ENCODE measurements at regions not wholly inside any gene's neighbourhood (a gene's known extent, or its start where the extent isn't known, plus 50 kb on each side); places are given as distances from the start of the nearest gene placed in this dataset.

DNA sequence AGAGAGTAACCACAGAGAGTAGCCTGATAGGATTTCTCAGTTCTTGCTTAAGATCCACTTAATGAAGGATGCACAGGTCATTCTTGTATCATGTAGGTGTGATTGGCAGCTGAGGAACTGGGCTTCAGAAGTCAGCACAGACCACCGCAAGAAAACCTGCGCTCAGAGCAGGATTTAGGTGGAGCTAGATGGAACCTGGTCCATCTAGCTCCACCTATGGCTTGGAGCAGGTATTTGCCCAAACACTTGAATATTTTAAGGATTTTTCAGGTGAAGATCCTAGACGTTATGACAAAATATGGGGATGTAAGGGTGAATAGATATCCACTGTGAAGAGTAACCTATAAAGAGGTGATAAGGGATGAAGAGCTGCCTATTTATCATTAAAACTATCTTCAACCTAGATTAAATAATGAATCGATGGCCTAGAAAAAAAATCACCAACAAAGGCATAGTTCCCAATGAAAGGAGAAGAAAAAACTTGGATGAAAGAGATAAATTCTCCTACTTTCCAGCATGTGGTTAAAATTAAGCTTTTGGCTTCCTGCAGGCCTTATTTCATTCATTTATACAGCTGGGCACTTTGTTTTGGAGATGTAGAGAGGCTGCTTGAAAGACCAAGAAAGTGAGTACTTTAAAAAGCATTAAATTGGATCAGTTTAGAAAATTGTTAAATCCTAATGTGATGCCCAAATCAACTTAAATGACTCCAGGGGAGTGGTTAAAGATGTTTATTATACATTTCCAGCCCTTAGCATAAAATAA, 778.4 kb upstream of the GJE1 start:
- no peak for DNase-seq

DNA sequence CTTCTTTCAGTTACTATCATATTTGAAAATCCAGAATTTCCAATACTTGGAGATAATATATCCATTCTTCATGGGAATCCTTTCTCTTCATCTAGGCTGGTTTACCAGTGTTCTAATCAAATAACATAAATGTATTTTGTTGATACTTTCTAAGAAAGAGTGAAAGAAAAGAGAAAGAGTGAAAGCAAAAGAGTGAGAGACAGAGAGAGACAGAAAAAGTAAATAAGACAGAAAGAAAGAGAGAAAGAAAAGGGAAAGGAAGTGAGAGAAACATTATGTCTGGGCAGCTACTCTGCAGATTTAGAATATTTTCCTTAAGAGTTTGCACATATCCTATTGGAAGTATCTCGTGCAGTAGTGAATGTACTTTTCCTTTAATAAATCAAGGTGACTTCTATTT, 781.0 kb upstream of the GJE1 start:
- DNase-seq: no peak

DNA sequence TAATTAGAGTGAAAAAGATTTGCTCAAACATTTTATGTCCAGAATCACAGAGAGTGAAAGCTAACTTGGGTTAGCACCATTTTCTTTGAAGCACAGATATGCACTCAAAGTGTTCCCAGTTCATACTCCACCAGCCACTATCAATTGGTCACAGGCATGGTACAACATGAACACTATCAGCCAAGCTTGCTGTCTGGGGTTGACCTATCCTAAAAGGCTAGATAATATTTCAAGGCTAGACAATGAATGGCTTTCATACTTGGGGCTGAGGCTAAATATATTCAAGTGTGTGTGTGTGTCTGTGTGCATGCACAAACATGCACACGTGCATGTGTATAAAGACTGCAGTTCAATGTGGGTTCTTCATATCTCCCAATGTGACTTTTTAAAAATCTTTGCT, 783.0 kb upstream of the GJE1 start:
- no peak for DNase-seq

DNA sequence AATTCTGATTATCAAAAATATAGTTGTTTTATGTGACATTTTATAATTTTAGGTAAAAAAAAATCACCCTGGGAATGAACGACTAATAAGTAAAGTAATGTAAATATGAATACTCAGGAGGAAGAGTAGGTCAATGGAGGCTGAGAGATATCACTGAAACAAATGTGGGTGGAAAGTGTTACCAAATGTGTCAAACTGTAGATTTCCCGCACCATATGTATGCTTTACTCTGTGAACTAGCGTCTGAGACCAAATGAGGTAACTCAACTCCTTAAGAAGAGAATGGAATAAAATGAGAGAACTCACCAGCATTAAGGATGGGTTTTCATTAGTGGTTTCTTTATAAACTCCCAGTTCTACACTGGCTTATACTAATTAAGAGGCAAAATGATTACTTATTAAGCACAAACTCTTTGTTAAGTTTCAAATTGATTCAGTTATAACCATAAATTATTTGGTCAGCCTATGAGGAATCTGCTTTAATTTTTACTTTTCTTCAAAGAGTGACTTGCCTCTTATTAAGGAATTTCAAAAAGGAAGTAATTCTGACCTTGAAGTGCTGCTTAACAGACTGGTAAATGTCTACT, 784.7 kb upstream of the GJE1 start:
- no peak for DNase-seq

DNA sequence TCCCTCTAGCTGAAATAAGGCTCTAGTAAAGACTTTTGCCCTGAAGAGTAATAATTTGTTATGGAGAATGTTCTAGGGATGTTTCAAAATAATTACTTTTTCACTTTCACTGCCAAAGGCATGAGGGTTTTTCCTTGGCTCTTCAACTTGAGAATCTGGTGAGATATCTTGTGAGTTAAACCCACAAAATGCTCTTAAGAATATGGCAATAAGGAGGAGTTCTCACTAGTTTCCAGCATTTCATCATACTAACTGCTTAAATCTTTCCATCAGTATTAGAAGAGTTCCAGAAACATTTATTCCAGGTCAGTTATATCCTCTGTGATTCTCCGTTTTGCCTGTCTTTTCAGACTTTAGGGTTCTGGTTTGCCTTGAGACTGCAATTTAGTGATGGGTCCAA, 785.6 kb upstream of the GJE1 start:
- DNase-seq: no peak

DNA sequence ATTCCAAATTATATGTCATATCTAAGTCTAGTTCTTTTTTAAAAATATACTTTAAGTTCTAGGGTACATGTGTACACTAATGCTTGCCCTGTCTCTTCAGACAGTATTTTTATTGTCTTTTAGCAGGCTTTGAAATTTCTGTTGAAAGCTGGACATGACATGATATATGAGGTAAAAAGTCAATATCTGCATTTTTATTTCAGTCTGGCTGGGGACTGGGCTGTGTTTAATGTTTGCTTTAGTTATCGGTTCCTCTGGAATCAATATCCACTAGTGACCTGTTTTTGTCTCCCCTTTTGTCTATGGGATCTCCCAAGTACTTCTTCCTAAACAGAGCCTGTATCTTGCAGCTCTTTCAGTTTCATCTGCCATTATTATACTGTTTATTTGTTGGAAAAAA, 786.2 kb upstream of the GJE1 start:
- no peak for DNase-seq

DNA sequence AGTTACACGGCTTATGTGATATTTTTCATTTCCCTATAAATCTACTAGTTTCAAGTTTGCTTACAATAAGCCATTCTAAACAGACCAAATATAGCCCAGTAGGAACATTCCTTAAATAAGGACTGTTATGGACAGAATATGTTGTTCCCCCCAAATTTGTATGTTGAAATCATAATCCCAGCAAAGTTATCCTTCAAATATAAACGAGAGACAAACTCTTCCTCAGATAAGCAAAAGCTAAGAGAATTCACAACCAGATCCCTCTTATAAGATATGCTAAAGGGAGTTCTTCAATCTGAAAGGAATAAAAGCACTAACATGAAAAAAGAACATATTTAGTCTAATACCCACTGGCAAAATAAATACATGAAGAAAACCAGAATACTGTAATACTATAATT, 795.5 kb upstream of the GJE1 start:
- DNase-seq: no peak

DNA sequence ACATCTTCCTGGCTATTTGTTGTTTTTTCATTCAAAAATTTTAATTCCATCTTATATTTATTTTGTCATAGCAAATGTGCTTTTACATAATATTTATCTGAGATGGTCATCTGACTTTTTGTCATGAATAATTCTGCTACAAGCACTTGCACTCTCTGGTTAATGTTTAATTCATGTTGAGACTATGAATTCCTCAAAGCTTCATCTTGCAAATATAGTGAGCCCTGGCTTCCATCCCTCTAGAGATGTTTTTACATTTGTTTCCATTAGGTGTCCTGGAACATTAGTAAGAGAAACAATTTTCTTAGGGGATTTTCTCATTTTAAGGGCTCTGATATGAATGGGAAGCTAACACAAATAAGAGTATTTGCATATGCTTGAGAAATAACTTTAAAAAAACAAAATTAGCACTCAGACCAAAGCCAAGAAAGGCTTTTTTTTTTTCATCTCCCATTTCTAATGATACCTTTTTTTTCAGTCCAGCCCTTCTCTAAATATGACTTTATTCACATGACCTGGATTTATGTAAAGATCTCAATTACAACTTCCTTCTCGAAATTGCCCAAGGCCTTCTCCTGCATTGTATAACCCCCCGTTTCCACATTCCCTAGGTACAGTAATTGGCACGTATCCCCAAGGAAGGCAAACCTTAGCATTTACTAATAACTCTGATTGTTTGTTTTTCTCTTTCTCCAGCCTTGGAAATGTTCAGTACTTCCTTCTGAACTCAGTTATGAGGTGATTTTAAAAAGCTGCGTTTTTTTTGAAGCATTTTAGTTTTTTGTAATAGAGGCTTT, 797.0 kb upstream of the GJE1 start:
- no peak for DNase-seq

DNA sequence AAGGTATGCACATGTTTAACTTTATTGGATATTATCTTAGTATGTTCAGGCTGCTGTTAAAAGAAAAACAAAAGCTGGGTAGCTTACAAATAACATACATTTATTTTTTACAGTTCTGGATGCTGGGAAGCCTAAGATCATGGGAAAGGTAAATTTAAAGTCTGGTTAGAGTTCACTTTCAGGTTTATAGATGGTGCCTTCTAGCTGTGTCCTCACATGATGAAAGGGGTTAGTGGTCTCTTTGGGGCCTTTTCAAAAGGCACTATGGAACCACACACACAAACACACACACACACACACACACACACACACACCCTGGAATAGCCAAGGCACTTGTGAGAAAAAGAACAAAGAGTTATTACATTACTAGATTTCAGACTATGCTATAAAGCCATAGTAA, 805.8 kb upstream of the GJE1 start:
- no peak for DNase-seq

DNA sequence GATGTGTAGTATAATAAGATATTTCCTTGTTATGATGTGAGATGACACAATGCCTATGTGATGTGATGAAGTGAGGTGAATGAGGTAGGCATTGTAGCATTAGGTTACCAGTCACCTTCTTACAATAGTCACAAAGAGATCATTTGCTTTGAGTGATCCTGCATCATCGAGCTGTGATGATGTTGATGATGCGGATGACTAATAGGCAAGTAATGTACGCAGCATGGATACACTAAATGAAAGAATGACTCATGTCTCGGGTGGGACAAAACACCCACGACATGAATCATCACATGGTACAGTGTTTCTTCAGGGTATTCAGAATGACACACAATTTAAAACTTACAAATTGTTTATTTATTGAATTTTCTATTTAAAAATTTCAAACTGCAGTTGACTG, 806.3 kb upstream of the GJE1 start:
- DNase-seq: no peak

DNA sequence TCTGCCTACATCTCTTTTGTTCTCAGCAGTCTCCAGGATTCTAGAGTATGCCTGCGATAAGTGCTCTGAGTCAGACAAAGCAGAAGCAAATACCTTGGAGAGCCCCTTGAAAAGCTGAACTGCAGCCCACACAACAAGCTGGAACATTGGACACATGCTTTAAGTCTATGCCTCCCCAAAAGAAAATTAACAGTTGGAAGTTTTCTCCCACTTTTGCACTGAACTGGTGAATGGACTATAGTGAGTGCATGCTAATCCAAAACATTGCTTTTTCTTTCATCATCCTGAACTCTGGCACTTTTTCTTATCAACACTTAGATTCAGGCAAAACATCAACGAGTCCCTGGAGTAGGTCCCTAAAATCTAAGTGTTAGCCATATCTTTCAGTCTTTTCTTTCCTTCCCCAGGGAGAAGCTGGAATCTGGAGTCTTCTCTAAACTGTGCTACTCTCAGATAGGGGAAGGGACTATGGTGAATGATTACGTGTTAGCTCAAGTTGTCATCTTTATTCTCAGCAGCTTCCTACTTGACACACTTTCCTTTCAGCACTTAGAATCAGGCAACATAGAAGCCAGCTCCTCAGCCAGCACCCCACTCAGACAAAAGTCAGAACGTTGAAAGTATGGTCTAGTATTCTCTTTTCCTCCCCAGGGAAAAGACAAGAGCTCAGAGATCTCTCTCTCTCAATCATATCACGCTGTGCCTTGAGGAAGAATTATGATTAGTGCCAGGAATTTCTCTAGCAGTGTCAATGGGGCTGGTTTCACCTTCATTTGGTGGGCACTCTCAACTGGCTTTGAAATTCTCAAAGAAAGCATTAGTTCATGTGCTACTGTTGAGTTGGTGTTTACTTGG, 811.0 kb upstream of the GJE1 start:
- DNase-seq: no peak

DNA sequence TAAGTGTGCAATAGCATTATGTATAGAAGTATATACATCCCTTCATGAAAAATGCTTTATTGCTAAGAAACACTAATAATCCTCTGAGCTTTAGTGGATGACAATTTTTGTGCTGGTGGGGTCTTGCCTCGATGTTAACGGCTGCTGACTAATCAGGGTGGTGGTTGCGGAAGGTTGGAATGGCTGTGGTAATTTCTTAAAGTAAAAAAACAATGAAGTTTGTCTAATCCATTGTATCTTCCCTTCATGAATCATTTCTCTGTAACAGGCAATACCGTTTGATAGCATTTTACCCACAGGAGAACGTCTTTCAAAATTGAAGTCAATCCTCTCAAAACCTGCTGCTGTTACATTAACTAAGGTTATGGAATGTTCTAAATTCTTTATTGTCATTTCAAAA, 816.5 kb upstream of the GJE1 start:
- no peak for DNase-seq

DNA sequence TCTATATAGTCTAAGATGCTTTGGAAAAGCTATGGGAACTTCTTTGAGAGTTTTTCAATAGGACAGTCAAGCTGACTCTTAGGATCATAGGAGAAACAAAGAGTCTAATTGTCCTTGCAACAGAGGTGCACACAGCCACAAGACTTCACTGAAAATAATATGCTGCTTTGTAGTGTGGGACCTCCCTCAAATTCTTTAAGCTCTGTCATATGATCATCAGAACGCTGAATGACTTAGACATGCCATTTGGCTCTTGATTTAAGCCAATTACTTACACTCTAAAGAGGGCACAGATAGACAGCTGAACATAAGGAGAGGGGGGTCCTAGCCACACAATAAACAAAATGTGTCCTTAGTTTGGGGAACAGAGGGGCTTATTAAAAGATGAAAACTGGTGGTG, 818.7 kb upstream of the GJE1 start:
- no peak for DNase-seq

DNA sequence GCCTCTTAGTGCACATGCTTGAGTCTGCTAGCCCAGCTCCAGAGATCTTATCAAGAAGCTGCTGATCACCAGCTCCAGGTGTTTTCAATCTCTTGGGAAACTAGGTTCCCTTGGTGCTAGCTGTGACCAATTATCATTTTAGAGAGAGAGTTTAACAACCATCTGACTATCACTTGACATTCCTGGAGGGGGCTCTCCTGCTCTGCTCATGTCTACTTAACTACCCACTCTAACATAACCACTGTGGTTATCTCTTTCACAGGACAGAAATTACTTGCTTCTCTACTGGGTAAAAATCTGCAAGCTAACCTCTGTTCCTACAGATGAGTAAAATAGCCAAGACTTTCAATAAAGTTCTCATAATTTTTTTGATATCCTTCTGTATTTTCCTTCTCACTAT, 823.4 kb upstream of the GJE1 start:
- DNase-seq: no peak

DNA sequence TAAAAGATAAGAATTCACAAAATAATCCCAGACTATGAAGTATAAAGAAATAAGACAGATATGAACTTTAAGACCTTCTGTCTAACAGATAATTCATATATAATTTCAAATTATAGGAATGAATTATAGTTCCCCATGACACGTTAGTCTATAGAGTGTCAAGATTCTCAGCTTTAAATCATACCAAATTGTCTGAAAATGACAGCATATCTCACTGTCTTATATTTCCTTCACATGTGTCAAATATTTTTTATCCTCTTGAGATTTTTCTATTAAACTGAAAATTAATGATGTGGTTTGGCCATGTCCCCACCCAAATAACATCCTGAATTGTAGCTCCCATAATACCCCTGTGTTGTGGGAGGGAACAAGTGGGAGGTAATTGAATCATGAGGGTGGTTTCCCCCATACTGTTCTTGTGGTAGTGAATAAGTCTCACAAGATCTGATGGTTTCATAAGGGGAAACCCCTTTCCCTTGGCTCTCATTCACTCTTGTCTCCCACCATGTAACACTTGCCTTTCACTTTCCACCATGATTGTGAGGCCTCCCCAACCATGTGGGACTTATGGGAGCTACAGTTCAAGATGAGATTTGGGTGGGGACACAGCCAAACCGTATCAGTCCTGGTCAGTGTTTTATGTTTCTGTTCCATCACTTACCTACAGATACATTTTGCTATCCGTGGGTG, 825.3 kb upstream of the GJE1 start:
- no peak for DNase-seq

DNA sequence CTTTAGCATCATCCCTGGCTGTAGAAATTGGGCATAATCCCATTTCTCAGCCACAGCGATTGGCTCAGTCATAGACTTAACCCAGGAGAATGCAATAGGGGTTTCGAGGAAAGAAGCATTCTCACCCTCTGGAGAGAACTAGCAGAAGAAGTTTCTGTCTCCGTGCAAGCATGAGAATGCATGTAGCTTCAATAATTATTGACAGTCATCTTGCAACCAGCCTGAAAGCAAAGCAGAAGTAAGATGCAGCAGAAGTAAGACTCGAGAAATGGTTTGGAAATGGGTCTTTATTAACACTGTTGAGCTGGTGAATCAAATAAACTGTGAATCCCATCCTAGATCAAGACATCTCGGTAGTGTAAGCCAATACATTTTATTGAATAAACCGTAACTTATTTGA, 828.8 kb upstream of the GJE1 start:
- no peak for DNase-seq

DNA sequence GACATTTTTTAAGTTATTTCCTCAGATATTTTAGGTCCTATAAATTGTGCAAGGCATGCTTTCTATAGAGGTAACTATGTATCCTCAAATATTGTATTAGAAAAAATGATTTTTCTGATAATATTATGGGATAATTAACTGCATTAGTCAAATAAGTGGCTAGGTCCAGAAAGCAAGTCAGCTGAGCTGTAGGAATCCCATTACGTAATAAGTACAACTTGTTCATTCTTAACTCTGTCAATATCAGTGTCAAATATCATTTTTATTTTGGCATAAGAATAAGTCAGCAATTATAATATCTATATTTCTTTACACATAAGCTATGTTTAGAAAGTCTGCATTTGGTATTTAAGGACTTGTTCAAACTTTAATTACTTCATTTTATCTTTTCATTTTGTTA, 830.9 kb upstream of the GJE1 start:
- no peak for DNase-seq

DNA sequence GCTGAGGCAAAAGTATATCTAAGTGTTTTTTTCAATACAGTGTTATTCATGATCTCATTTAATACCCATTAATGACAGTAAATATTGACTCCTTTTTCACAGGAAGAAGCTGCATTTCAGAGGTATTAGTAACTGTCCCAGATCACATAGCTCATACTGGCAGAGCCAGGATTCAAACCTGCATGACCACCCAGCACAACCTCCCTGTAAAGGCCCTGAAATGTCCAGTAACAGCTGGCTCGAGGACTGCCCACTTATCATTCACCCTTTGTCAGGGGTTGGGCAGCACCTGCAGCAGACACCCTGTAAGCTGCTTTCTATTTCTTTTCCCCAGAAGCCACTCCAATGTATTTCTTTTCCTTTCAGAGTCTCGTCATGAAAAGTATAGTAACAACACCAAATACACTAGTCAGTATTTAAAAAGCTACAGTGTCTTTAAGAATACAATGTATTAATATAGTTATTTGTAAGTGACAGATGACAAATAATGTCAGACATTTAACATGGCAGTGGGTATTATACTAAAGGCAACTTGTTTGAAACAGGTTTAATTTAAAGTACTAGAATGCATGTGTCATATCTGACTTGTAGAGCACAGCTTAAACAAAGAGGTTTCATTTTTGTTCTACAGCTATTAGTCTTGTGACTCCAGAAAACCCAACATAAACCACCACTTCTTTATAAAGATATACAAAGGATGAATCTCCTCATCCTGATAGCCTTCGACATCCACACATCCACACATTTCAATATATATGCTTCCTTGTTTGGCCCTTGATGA, 841.6 kb upstream of the GJE1 start:
- DNase-seq: no peak

DNA sequence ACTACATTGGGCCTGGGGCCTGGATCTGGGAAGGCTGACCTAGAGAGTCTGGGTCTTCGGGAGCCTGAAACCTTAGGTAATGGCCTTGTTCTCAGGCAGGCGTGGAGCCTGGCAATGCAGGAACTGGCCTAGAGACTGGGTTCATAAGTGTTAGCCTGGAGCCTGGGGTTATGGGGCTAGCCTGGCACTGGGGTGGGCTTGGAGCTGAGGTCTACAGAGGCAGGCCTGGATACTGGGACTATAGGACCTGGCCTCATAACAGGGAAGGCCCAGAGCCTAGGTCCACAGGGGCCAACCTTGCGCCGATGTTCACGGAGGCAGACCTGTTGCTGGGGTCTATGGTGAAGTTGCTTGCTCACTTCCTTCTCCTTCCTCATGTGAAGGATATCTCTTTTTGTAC, 843.8 kb upstream of the GJE1 start:
- no peak for DNase-seq

DNA sequence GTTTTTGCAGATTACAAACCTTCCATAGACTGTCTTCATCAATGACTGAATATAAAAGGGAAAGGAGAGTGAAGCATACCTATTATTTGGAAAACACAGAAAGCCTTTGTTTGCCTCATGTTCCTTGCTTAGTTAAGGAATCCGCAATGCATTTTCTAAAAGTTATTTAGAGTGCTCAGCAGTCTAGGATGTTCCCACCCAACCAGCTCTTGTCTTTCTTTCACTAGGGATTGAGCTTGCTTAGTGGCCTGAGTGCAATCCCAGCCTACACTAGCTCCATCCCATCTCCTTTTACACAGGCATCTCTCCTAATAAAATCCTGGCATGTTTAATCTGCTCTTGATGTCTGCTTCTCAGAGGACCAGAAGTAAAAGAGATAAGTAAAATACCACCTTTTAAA, 850.5 kb upstream of the GJE1 start:
- no peak for DNase-seq

DNA sequence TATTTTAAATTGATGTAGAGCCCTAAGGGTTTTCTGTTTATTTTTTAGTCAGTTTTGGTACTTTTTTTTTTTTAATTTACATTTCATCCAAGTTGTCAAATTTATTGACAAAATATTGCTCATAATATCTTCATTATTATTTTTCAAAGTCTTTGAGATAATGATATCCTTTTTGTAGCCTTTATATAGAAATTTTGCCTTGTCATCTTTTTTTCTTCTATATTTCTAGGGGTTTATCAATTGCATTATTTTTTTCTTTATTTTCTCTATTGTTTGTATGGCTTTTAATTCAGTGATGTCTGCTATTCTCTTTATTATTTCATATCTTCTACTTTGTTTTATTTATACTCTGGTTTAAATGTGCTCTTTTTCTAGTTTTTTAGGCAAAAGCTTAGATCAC, 863.0 kb upstream of the GJE1 start:
- DNase-seq: no peak

DNA sequence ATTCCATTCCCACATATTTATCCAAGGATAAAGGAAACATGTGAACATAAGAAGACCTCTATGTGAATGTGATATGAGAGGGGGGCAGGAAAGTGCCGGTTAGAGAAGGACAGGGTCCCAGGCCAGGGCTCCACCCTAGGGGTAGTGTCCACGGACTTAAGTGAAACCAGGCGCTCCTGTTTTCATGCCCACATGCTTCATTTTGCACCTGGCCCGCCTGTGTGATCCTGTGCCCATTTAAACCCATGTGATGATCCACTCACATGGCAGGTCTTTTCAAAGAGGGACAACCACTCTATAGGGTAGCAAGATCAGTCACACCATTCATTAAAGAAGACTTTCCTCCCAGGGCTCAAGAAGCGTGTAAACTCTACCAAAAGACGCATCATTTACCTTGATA, 865.3 kb upstream of the GJE1 start:
- no peak for DNase-seq

Measured in NCI-H510A (cell line).